ENCODE measurements at regions not wholly inside any gene's neighbourhood (a gene's known extent, or its start where the extent isn't known, plus 50 kb on each side); places are given as distances from the start of the nearest gene placed in this dataset.

- H3K4me1 Mint-ChIP-seq = no peaks in the 10 kb centered on the region
- no peaks in the 10 kb centered on the region for H3K27me3 Mint-ChIP-seq (ENCODE audit: insufficient read depth)
- TF ChIP-seq CTCF (conservative IDR thresholded peaks at IDR 0.05) = no peak
- no peak for DNase-seq
- no peak overlapping the region for H3K4me3 ChIP-seq (ENCODE audit: low read length)
- 100% methylated on average over 1 of the region's 1 CpG; no CpG with 5 or more reads in 1 of the 2 experiments for WGBS, 2 experiments (ENCODE audit: insufficient coverage in 1 of 2, insufficient read length in 1 of 2)
- H3K27ac ChIP-seq (ENCODE audit: low read depth, low read length) = no peak overlapping the region
- H3K27ac Mint-ChIP-seq = no peak overlapping the region
- no peak overlapping the region for H3K9ac ChIP-seq (ENCODE audit: extremely low read depth, low read length, poor library complexity, severe bottlenecking)
- H3K4me1 ChIP-seq (ENCODE audit: control insufficient read depth, insufficient read depth, low read length) = no peaks in the 10 kb centered on the region
- H3K27me3 ChIP-seq (ENCODE audit: control insufficient read depth, insufficient read depth, low read length, poor library complexity, severe bottlenecking) = no peaks in the 10 kb centered on the region
- peaks cover 13% of the 10 kb centered on the region for H3K9me3 ChIP-seq (ENCODE audit: control insufficient read depth, low read length)
- peaks cover 29% of the 10 kb centered on the region for H3K9me3 Mint-ChIP-seq
- H3K4me3 Mint-ChIP-seq = no peak overlapping the region
- no peaks in the 10 kb centered on the region for H3K36me3 Mint-ChIP-seq (ENCODE audit: low read depth)
- H3K36me3 ChIP-seq (ENCODE audit: control insufficient read depth, insufficient read depth, low read length) = no peaks in the 10 kb centered on the region
These were observed 536.3 kb downstream of the TFAP2A start for GRCh38 chr6:9878535-9878934.

- no peaks in the 10 kb centered on the region for H3K36me3 Mint-ChIP-seq (ENCODE audit: low read depth)
- no peak overlapping the region for H3K27ac Mint-ChIP-seq
- H3K4me1 Mint-ChIP-seq = no peaks in the 10 kb centered on the region
- Histone ChIP-seq H3K27ac (ENCODE audit: low read depth, low read length) (no peak overlapping the region), H3K4me3 (ENCODE audit: low read length) (no peak overlapping the region), H3K27me3 (ENCODE audit: control insufficient read depth, insufficient read depth, low read length, poor library complexity, severe bottlenecking) (no peaks in the 10 kb centered on the region), H3K9me3 (ENCODE audit: control insufficient read depth, low read length) (peaks cover under 1% of the 10 kb centered on the region), H3K4me1 (ENCODE audit: control insufficient read depth, insufficient read depth, low read length) (no peaks in the 10 kb centered on the region), H3K9ac (ENCODE audit: extremely low read depth, low read length, poor library complexity, severe bottlenecking) (no peak overlapping the region), H3K36me3 (ENCODE audit: control insufficient read depth, insufficient read depth, low read length) (no peaks in the 10 kb centered on the region)
- H3K9me3 Mint-ChIP-seq = peaks cover 6% of the 10 kb centered on the region
- no peak for TF ChIP-seq CTCF (conservative IDR thresholded peaks at IDR 0.05)
- no peaks in the 10 kb centered on the region for H3K27me3 Mint-ChIP-seq (ENCODE audit: insufficient read depth)
- no peak for DNase-seq
- H3K4me3 Mint-ChIP-seq = no peak overlapping the region
- WGBS, 2 experiments (ENCODE audit: insufficient coverage in 1 of 2, insufficient read length in 1 of 2) = 71 to 83% methylated on average over 1 to 4 of the region's 4 CpGs
These were observed 539.1 kb downstream of the TFAP2A start for GRCh38 chr6:9875605-9876353.

GRCh38 chr6:9862603-9863167, 552.2 kb downstream of the TFAP2A start:
- WGBS, 2 experiments (ENCODE audit: insufficient coverage in 1 of 2, insufficient read length in 1 of 2) = 90 to 92% methylated on average over 2 of the region's 2 CpGs
- Histone ChIP-seq H3K27ac (ENCODE audit: low read depth, low read length) (no peak overlapping the region), H3K36me3 (ENCODE audit: control insufficient read depth, insufficient read depth, low read length) (no peaks in the 10 kb centered on the region), H3K27me3 (ENCODE audit: control insufficient read depth, insufficient read depth, low read length, poor library complexity, severe bottlenecking) (no peaks in the 10 kb centered on the region), H3K9me3 (ENCODE audit: control insufficient read depth, low read length) (peaks cover 21% of the 10 kb centered on the region), H3K4me3 (ENCODE audit: low read length) (no peak overlapping the region), H3K4me1 (ENCODE audit: control insufficient read depth, insufficient read depth, low read length) (no peaks in the 10 kb centered on the region), H3K9ac (ENCODE audit: extremely low read depth, low read length, poor library complexity, severe bottlenecking) (no peak overlapping the region)
- Mint-ChIP-seq H3K4me1 (no peaks in the 10 kb centered on the region), H3K36me3 (ENCODE audit: low read depth) (peaks cover 2% of the 10 kb centered on the region), H3K4me3 (no peak overlapping the region), H3K27me3 (ENCODE audit: insufficient read depth) (no peaks in the 10 kb centered on the region), H3K9me3 (peaks cover 35% of the 10 kb centered on the region), H3K27ac (no peak overlapping the region)
- TF ChIP-seq CTCF (conservative IDR thresholded peaks at IDR 0.05) = no peak
- no peak for DNase-seq

Data from endodermal cell (in vitro differentiated cells).